ENCODE measurements at regions not wholly inside any gene's neighbourhood (a gene's known extent, or its start where the extent isn't known, plus 50 kb on each side); places are given as distances from the start of the nearest gene placed in this dataset.

DNA sequence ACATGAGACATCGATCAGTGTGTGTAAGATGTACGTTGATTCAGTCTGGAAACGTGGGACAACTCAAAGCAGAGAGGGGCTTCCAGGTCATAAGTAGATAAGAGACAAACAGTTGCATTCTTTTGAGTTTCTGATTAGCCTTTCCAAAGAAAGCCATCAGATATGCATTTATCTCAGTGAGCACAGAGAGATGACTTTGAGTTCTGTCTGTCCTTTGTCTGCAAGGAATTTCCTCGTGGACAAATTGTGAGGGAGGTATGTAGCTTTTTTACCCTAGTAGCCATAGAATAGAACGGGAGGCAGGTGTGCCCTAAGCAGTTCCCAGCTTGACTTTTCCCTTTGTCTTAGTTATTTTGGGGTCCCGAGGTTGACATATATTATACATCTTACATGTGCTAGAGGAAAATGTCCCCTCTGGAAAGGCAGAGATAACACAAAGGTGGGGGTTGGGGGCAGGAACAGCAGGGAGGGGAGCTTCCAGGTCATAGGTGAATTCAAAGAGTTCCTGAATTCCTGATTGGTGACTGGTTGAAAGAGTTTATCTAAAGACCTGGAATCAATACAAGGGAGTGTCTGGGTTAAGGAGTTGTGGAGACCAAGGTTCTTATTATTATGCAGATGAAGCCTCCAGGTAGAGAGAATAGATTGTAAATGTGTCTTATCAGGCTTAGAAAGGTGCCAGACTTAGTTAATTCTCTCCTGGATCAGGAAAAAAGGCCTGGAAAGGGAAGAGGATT, 237.0 kb downstream of the NFATC2 start:
- H4K20me1 ChIP-seq (ENCODE audit: insufficient read depth, low read length) = no peaks in the 10 kb centered on the region
- no peak overlapping the region for H2AK5ac ChIP-seq (ENCODE audit: low read depth, low read length)
- no peak overlapping the region for H3K18ac ChIP-seq (ENCODE audit: low read depth, low read length)
- H2BK20ac ChIP-seq (ENCODE audit: low read depth, low read length) = no peak overlapping the region
- no peak overlapping the region for H3K4ac ChIP-seq (ENCODE audit: low read depth, low read length)
- no peak overlapping the region for H3K27ac ChIP-seq (ENCODE audit: insufficient read depth, low read length)
- no peak overlapping the region for H2BK5ac ChIP-seq (ENCODE audit: low read depth, low read length, poor library complexity, severe bottlenecking)
- H3K9ac ChIP-seq (ENCODE audit: low read depth, low read length) = no peak overlapping the region
- no peak overlapping the region for H2BK15ac ChIP-seq (ENCODE audit: low read depth, low read length)
- H3K27me3 ChIP-seq (ENCODE audit: control insufficient read depth, insufficient read depth, low read length) = no peaks in the 10 kb centered on the region
- peaks cover 2% of the 10 kb centered on the region; the same call in 1 of the 2 replicates for H3K9me3 ChIP-seq (ENCODE audit: control insufficient read depth, insufficient read depth, low read length)
- no peaks in the 10 kb centered on the region for H3K9me1 ChIP-seq (ENCODE audit: insufficient read depth, low read length)
- no peak overlapping the region for H4K8ac ChIP-seq (ENCODE audit: low read depth in 2 of 2, low read length in 2 of 2)
- no peaks in the 10 kb centered on the region for H3K79me1 ChIP-seq (ENCODE audit: low read depth in 1 of 2, low read length in 2 of 2)
- H3K36me3 ChIP-seq (ENCODE audit: control insufficient read depth, insufficient read depth, low read length) = no peaks in the 10 kb centered on the region
- H3K4me2 ChIP-seq (ENCODE audit: low read depth, low read length) = no peak overlapping the region
- no peak overlapping the region for H4K91ac ChIP-seq (ENCODE audit: insufficient read depth, low read depth, low read length)
- no TSS peak for BruUV-seq (replicated peaks)
- WGBS, 2 experiments (ENCODE audit: extremely low coverage in 2 of 2, insufficient read length in 1 of 2) = 20% methylated on average over 1 of the region's 6 CpGs; no CpG with 5 or more reads in 1 of the 2 experiments
- ATAC-seq (ENCODE audit: low read depth) = no peak
- no peak for DNase-seq
- H2AK9ac ChIP-seq (replicated peaks; ENCODE audit: low read depth, low read length, poor library complexity) = no peak overlapping the region
- intact Hi-C loops (cut with micrococcal nuclease) = loop anchor here (1.0 to 5.0 kb wide), 6 partner anchors 85 to 513 kb away; no protein-coding TSS in a partner anchor
- POLR2A ChIA-PET (ENCODE audit: unreplicated experiment) = interaction anchor here (0.6 kb wide), 2 partner anchors 295 to 321 kb away, joined by 3 to 11 read pairs; no protein-coding TSS in a partner anchor
- no peak overlapping the region for H3K56ac ChIP-seq (ENCODE audit: extremely low read depth, insufficient read depth, low read length)
- no peak overlapping the region for H2BK120ac ChIP-seq (ENCODE audit: low read depth, low read length)
- in situ Hi-C loops (cut with MboI; ENCODE audit: low sequenced_read_pairs) = loop anchor here (5.0 kb wide), 1 partner anchor 318 kb away; no protein-coding TSS in a partner anchor
- H4K5ac ChIP-seq (ENCODE audit: low read depth, low read length) = no peak overlapping the region
- H3K23ac ChIP-seq (ENCODE audit: low read depth, low read length) = no peak overlapping the region
- H3K4me1 ChIP-seq (ENCODE audit: control insufficient read depth, insufficient read depth, low read length) = peaks cover 5% of the 10 kb centered on the region; the same call in 1 of the 2 replicates
- CTCF ChIA-PET = interaction anchor here (1.7 to 5.4 kb wide), 3 partner anchors 290 to 318 kb away, joined by 6 to 50 read pairs (median 10); no protein-coding TSS in a partner anchor
- H3K4me3 ChIP-seq (ENCODE audit: insufficient read depth, low read depth, low read length) = no peak overlapping the region
- no peak overlapping the region for H2AFZ ChIP-seq (replicated peaks; ENCODE audit: low read length, poor library complexity)
- no peak overlapping the region for H3K14ac ChIP-seq (replicated peaks; ENCODE audit: low read depth, low read length)
- dilution Hi-C loops (cut with HindIII; ENCODE audit: low sequenced_read_pairs, unreplicated experiment) = no loop called here
- no peak for TF ChIP-seq MAFK (IDR thresholded peaks at IDR 0.05; ENCODE audit: low read depth, low read length)
- no peak for TF ChIP-seq CEBPB (IDR thresholded peaks at IDR 0.05; ENCODE audit: low read depth, low read length)
- TF ChIP-seq MXI1 (IDR thresholded peaks at IDR 0.05; ENCODE audit: borderline replicate concordance, low read depth, low read length) = no peak
- no peak for TF ChIP-seq CHD1 (IDR thresholded peaks at IDR 0.05; ENCODE audit: low read depth, low read length)
- TF ChIP-seq NFE2L2 (IDR thresholded peaks at IDR 0.05; ENCODE audit: low read depth, low read length) = no peak
- TF ChIP-seq, protein P1, sequence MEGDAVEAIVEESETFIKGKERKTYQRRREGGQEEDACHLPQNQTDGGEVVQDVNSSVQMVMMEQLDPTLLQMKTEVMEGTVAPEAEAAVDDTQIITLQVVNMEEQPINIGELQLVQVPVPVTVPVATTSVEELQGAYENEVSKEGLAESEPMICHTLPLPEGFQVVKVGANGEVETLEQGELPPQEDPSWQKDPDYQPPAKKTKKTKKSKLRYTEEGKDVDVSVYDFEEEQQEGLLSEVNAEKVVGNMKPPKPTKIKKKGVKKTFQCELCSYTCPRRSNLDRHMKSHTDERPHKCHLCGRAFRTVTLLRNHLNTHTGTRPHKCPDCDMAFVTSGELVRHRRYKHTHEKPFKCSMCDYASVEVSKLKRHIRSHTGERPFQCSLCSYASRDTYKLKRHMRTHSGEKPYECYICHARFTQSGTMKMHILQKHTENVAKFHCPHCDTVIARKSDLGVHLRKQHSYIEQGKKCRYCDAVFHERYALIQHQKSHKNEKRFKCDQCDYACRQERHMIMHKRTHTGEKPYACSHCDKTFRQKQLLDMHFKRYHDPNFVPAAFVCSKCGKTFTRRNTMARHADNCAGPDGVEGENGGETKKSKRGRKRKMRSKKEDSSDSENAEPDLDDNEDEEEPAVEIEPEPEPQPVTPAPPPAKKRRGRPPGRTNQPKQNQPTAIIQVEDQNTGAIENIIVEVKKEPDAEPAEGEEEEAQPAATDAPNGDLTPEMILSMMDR (conservative IDR thresholded peaks at IDR 0.05; ENCODE audit: low read depth, low read length) = no peak
- TF ChIP-seq RCOR1 (IDR thresholded peaks at IDR 0.05; ENCODE audit: insufficient replicate concordance, low read length) = no peak
- no peak for TF ChIP-seq RAD21 (IDR thresholded peaks at IDR 0.05; ENCODE audit: low read length)
- no peak for TF ChIP-seq POLR2A (IDR thresholded peaks at IDR 0.05; ENCODE audit: low read depth, low read length)
- no peak for TF ChIP-seq MAZ (IDR thresholded peaks at IDR 0.05; ENCODE audit: borderline replicate concordance, low read depth, low read length)
- TF ChIP-seq FOS (IDR thresholded peaks at IDR 0.05; ENCODE audit: low read depth, low read length) = no peak
- TF ChIP-seq, protein P2, sequence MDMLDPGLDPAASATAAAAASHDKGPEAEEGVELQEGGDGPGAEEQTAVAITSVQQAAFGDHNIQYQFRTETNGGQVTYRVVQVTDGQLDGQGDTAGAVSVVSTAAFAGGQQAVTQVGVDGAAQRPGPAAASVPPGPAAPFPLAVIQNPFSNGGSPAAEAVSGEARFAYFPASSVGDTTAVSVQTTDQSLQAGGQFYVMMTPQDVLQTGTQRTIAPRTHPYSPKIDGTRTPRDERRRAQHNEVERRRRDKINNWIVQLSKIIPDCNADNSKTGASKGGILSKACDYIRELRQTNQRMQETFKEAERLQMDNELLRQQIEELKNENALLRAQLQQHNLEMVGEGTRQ (IDR thresholded peaks at IDR 0.05; ENCODE audit: low read depth, low read length) = no peak
- TF ChIP-seq RFX5 (IDR thresholded peaks at IDR 0.05; ENCODE audit: low read depth, low read length) = no peak
- TF ChIP-seq, protein P3, sequence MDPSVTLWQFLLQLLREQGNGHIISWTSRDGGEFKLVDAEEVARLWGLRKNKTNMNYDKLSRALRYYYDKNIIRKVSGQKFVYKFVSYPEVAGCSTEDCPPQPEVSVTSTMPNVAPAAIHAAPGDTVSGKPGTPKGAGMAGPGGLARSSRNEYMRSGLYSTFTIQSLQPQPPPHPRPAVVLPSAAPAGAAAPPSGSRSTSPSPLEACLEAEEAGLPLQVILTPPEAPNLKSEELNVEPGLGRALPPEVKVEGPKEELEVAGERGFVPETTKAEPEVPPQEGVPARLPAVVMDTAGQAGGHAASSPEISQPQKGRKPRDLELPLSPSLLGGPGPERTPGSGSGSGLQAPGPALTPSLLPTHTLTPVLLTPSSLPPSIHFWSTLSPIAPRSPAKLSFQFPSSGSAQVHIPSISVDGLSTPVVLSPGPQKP (IDR thresholded peaks at IDR 0.05; ENCODE audit: borderline replicate concordance, low read depth, low read length) = no peak
- no peak for TF ChIP-seq BHLHE40 (IDR thresholded peaks at IDR 0.05; ENCODE audit: low read depth, low read length)

Data from IMR-90 (cell line).